ENCODE measurements at regions not wholly inside any gene's neighbourhood (a gene's known extent, or its start where the extent isn't known, plus 50 kb on each side); places are given as distances from the start of the nearest gene placed in this dataset.

- H3K23ac ChIP-seq (ENCODE audit: low read depth, low read length, poor library complexity), result no peak overlapping the region
- peaks cover 0 to 6% of the 10 kb centered on the region in 2 donors for H3K4me1 ChIP-seq (ENCODE audit: control insufficient read depth in 2 of 2, insufficient read depth in 1 of 2, low read depth in 1 of 2, low read length in 2 of 2)
- no CpG with 5 or more reads among the region's 14 CpGs for WGBS, 2 donors (ENCODE audit: extremely low coverage in 2 of 2, insufficient read length in 2 of 2, insufficient replicate concordance in 1 of 2)
- no peaks in the 10 kb centered on the region for H3K9me3 ChIP-seq (replicated peaks in 1 of 2; ENCODE audit: control insufficient read depth in 2 of 2, insufficient read depth in 1 of 2, low read depth in 1 of 2, low read length in 2 of 2)
- H2BK12ac ChIP-seq (ENCODE audit: low read length), result no peak overlapping the region
- no peaks in the 10 kb centered on the region for H3K36me3 ChIP-seq (replicated peaks in 1 of 2; ENCODE audit: control insufficient read depth in 2 of 2, insufficient read depth in 2 of 2, low read length in 2 of 2)
- H2BK15ac ChIP-seq (ENCODE audit: low read length), result no peak overlapping the region
- no peaks in the 10 kb centered on the region for H3K79me1 ChIP-seq (ENCODE audit: low read depth, low read length)
- no peak overlapping the region for H3K4ac ChIP-seq (ENCODE audit: low read length)
- no peak overlapping the region for H2AK5ac ChIP-seq (ENCODE audit: low read depth, low read length)
- H3K14ac ChIP-seq (ENCODE audit: low read length), result no peak overlapping the region
- no peak overlapping the region for H2AFZ ChIP-seq (ENCODE audit: low read length)
- no peak overlapping the region for H3K9ac ChIP-seq (ENCODE audit: low read depth, low read length, poor library complexity)
- H3K18ac ChIP-seq (ENCODE audit: low read length), result no peak overlapping the region
- H3K27ac ChIP-seq (replicated peaks; ENCODE audit: low read length), result no peak overlapping the region
- H4K91ac ChIP-seq (ENCODE audit: low read depth, low read length, poor library complexity), result no peak overlapping the region
- no peak overlapping the region for H3K4me2 ChIP-seq (ENCODE audit: insufficient read depth, low read length, poor library complexity, severe bottlenecking)
- no peak overlapping the region for H2BK5ac ChIP-seq (ENCODE audit: low read length)
- peaks cover 5 to 76% (median 37%) of the 10 kb centered on the region in 3 experiments for H3K27me3 ChIP-seq (ENCODE audit: control insufficient read depth in 3 of 3, insufficient read depth in 3 of 3, low read depth in 1 of 3, low read length in 3 of 3)
- no peak overlapping the region for H2BK120ac ChIP-seq (ENCODE audit: low read depth, low read length)
- H3K4me3 ChIP-seq (ENCODE audit: low read length in 2 of 2), result no peak overlapping the region
- no peak for DNase-seq (ENCODE audit: low spot score)
- no peak overlapping the region for H4K8ac ChIP-seq (ENCODE audit: low read depth, low read length)
Measured at GRCh38 chr14:97413966-97414717, 617.0 kb downstream of the VRK1 start.

DNA sequence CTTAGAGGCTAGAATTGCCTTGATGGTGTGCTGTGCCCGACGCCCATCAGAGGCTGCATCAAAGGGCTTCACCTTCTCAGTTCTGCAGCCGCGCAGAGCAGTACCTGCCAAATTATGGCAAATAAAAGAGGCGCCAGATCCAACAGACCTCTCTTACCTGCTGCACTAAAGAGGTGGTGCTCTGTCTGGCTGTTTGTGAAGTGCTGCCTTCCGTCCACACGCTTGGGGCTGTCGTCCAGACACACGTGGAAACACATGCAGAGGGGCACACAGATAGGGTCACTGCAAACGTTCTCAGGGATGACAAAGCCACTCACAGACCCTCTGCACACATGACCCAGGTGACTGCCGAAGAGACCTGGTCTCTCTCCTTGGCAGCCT, 617.5 kb downstream of the VRK1 start:
- H2AK5ac ChIP-seq (ENCODE audit: low read depth, low read length), result no peak overlapping the region
- no peak for DNase-seq (ENCODE audit: low spot score)
- no peak overlapping the region for H2AFZ ChIP-seq (ENCODE audit: low read length)
- H4K91ac ChIP-seq (ENCODE audit: low read depth, low read length, poor library complexity), result no peak overlapping the region
- H3K23ac ChIP-seq (ENCODE audit: low read depth, low read length, poor library complexity), result no peak overlapping the region
- no peak overlapping the region for H2BK5ac ChIP-seq (ENCODE audit: low read length)
- H2BK12ac ChIP-seq (ENCODE audit: low read length), result no peak overlapping the region
- H4K8ac ChIP-seq (ENCODE audit: low read depth, low read length), result no peak overlapping the region
- no peak overlapping the region for H3K18ac ChIP-seq (ENCODE audit: low read length)
- WGBS, 2 donors (ENCODE audit: extremely low coverage in 2 of 2, insufficient read length in 2 of 2, insufficient replicate concordance in 1 of 2), result no CpG with 5 or more reads among the region's 11 CpGs
- H3K14ac ChIP-seq (ENCODE audit: low read length), result no peak overlapping the region
- H3K9ac ChIP-seq (ENCODE audit: low read depth, low read length, poor library complexity), result no peak overlapping the region
- H3K4me3 ChIP-seq (ENCODE audit: low read length in 2 of 2), result no peak overlapping the region
- no peak overlapping the region for H2BK15ac ChIP-seq (ENCODE audit: low read length)
- H3K27ac ChIP-seq (replicated peaks; ENCODE audit: low read length), result no peak overlapping the region
- H3K4me2 ChIP-seq (ENCODE audit: insufficient read depth, low read length, poor library complexity, severe bottlenecking), result no peak overlapping the region
- H3K79me1 ChIP-seq (ENCODE audit: low read depth, low read length), result no peaks in the 10 kb centered on the region
- no peaks in the 10 kb centered on the region for H3K9me3 ChIP-seq (replicated peaks in 1 of 2; ENCODE audit: control insufficient read depth in 2 of 2, insufficient read depth in 1 of 2, low read depth in 1 of 2, low read length in 2 of 2)
- no peak overlapping the region for H3K4ac ChIP-seq (ENCODE audit: low read length)
- peaks cover 5 to 71% (median 37%) of the 10 kb centered on the region in 3 experiments for H3K27me3 ChIP-seq (ENCODE audit: control insufficient read depth in 3 of 3, insufficient read depth in 3 of 3, low read depth in 1 of 3, low read length in 3 of 3)
- H3K36me3 ChIP-seq (replicated peaks in 1 of 2; ENCODE audit: control insufficient read depth in 2 of 2, insufficient read depth in 2 of 2, low read length in 2 of 2), result no peaks in the 10 kb centered on the region
- H2BK120ac ChIP-seq (ENCODE audit: low read depth, low read length), result no peak overlapping the region
- peaks cover 0 to 6% of the 10 kb centered on the region in 2 donors for H3K4me1 ChIP-seq (ENCODE audit: control insufficient read depth in 2 of 2, insufficient read depth in 1 of 2, low read depth in 1 of 2, low read length in 2 of 2)

- no CpG with 5 or more reads among the region's 7 CpGs for WGBS, 2 donors (ENCODE audit: extremely low coverage in 2 of 2, insufficient read length in 2 of 2, insufficient replicate concordance in 1 of 2)
- Histone ChIP-seq H3K4me3 (ENCODE audit: low read length in 2 of 2) (no peak overlapping the region), H3K27me3 (ENCODE audit: control insufficient read depth in 3 of 3, insufficient read depth in 3 of 3, low read depth in 1 of 3, low read length in 3 of 3) (peaks cover 5 to 59% (median 33%) of the 10 kb centered on the region in 3 experiments)
Measured at GRCh38 chr14:97415907-97416306, 618.7 kb downstream of the VRK1 start.

GRCh38 chr14:97416550-97416949, 619.4 kb downstream of the VRK1 start:
- Histone ChIP-seq H3K9ac (ENCODE audit: low read depth, low read length, poor library complexity) (no peak overlapping the region), H3K9me3 (replicated peaks in 1 of 2; ENCODE audit: control insufficient read depth in 2 of 2, insufficient read depth in 1 of 2, low read depth in 1 of 2, low read length in 2 of 2) (no peaks in the 10 kb centered on the region), H2BK12ac (ENCODE audit: low read length) (no peak overlapping the region), H3K4ac (ENCODE audit: low read length) (no peak overlapping the region), H3K23ac (ENCODE audit: low read depth, low read length, poor library complexity) (no peak overlapping the region), H2BK120ac (ENCODE audit: low read depth, low read length) (no peak overlapping the region), H3K36me3 (replicated peaks in 1 of 2; ENCODE audit: control insufficient read depth in 2 of 2, insufficient read depth in 2 of 2, low read length in 2 of 2) (no peaks in the 10 kb centered on the region), H4K91ac (ENCODE audit: low read depth, low read length, poor library complexity) (no peak overlapping the region), H2AFZ (ENCODE audit: low read length) (no peak overlapping the region), H3K27me3 (ENCODE audit: control insufficient read depth in 3 of 3, insufficient read depth in 3 of 3, low read depth in 1 of 3, low read length in 3 of 3) (peaks cover 5 to 52% (median 28%) of the 10 kb centered on the region in 3 experiments), H2BK15ac (ENCODE audit: low read length) (no peak overlapping the region), H3K4me3 (ENCODE audit: low read length in 2 of 2) (no peak overlapping the region), H2AK5ac (ENCODE audit: low read depth, low read length) (no peak overlapping the region), H3K18ac (ENCODE audit: low read length) (no peak overlapping the region), H3K14ac (ENCODE audit: low read length) (no peak overlapping the region), H3K4me2 (ENCODE audit: insufficient read depth, low read length, poor library complexity, severe bottlenecking) (no peak overlapping the region), H3K27ac (replicated peaks; ENCODE audit: low read length) (no peak overlapping the region), H3K79me1 (ENCODE audit: low read depth, low read length) (no peaks in the 10 kb centered on the region), H2BK5ac (ENCODE audit: low read length) (no peak overlapping the region), H3K4me1 (ENCODE audit: control insufficient read depth in 2 of 2, insufficient read depth in 1 of 2, low read depth in 1 of 2, low read length in 2 of 2) (peaks cover 0 to 4% of the 10 kb centered on the region in 2 donors), H4K8ac (ENCODE audit: low read depth, low read length) (no peak overlapping the region)
- no peak for DNase-seq (ENCODE audit: low spot score)
- no CpG with 5 or more reads among the region's 5 CpGs for WGBS, 2 donors (ENCODE audit: extremely low coverage in 2 of 2, insufficient read length in 2 of 2, insufficient replicate concordance in 1 of 2)

More at GRCh38 chr14:97415907-97416306, 618.7 kb downstream of the VRK1 start:
- Histone ChIP-seq H3K23ac (ENCODE audit: low read depth, low read length, poor library complexity) (no peak overlapping the region), H3K27ac (replicated peaks; ENCODE audit: low read length) (no peak overlapping the region), H2BK5ac (ENCODE audit: low read length) (no peak overlapping the region), H3K14ac (ENCODE audit: low read length) (no peak overlapping the region), H2BK120ac (ENCODE audit: low read depth, low read length) (no peak overlapping the region), H3K79me1 (ENCODE audit: low read depth, low read length) (no peaks in the 10 kb centered on the region), H3K4ac (ENCODE audit: low read length) (no peak overlapping the region), H4K8ac (ENCODE audit: low read depth, low read length) (no peak overlapping the region), H3K9me3 (replicated peaks in 1 of 2; ENCODE audit: control insufficient read depth in 2 of 2, insufficient read depth in 1 of 2, low read depth in 1 of 2, low read length in 2 of 2) (no peaks in the 10 kb centered on the region), H3K9ac (ENCODE audit: low read depth, low read length, poor library complexity) (no peak overlapping the region), H2AFZ (ENCODE audit: low read length) (no peak overlapping the region), H3K18ac (ENCODE audit: low read length) (no peak overlapping the region), H4K91ac (ENCODE audit: low read depth, low read length, poor library complexity) (no peak overlapping the region), H3K4me2 (ENCODE audit: insufficient read depth, low read length, poor library complexity, severe bottlenecking) (no peak overlapping the region), H3K4me1 (ENCODE audit: control insufficient read depth in 2 of 2, insufficient read depth in 1 of 2, low read depth in 1 of 2, low read length in 2 of 2) (peaks cover 0 to 4% of the 10 kb centered on the region in 2 donors), H2BK15ac (ENCODE audit: low read length) (no peak overlapping the region), H3K36me3 (replicated peaks in 1 of 2; ENCODE audit: control insufficient read depth in 2 of 2, insufficient read depth in 2 of 2, low read length in 2 of 2) (no peaks in the 10 kb centered on the region), H2BK12ac (ENCODE audit: low read length) (no peak overlapping the region), H2AK5ac (ENCODE audit: low read depth, low read length) (no peak overlapping the region)
- DNase-seq (ENCODE audit: low spot score), result no peak
